Duodenal mucosa (tissue), 2 donors: ENCODE measurements at regions not wholly inside any gene's neighbourhood (a gene's known extent, or its start where the extent isn't known, plus 50 kb on each side); places are given as distances from the start of the nearest gene placed in this dataset.

Experiments
- H3K27ac ChIP-seq: one replicate; pipeline ENCODE4 v1.7.0; 2013; ENCODE audit warnings: low read depth, low read length
- H3K27me3 ChIP-seq, 2 donors: one replicate each; pipeline ENCODE4 v1.7.0; 2013; ENCODE audit warnings: low read length in 2 of 2, control low read depth in 1 of 2; ENCODE audit not compliant: insufficient read depth in 2 of 2, control insufficient read depth in 1 of 2
- H3K36me3 ChIP-seq, 2 donors: one replicate each; pipeline ENCODE4 v1.7.0; 2013; ENCODE audit warnings: low read length in 2 of 2, control low read depth in 1 of 2; ENCODE audit not compliant: insufficient read depth in 2 of 2, control insufficient read depth in 1 of 2
- H3K4me1 ChIP-seq, 2 donors: one replicate each; pipeline ENCODE4 v1.7.0; 2013; ENCODE audit warnings: low read length in 2 of 2, control low read depth in 1 of 2; ENCODE audit not compliant: insufficient read depth in 2 of 2, control insufficient read depth in 1 of 2
- H3K4me3 ChIP-seq, 2 donors: one replicate each; pipeline ENCODE4 v1.7.0; 2013; ENCODE audit warnings: low read length in 2 of 2, low read depth in 1 of 2
- H3K9ac ChIP-seq, 2 donors: one replicate each; pipeline ENCODE4 v1.7.0; 2013; ENCODE audit warnings: low read length in 2 of 2, low read depth in 1 of 2
- H3K9me3 ChIP-seq, 2 donors: one replicate each; pipeline ENCODE4 v1.7.0; 2013; ENCODE audit warnings: low read length in 2 of 2, control low read depth in 1 of 2; ENCODE audit not compliant: control insufficient read depth in 1 of 2

- no peak overlapping the region for H3K4me3 ChIP-seq
- peaks cover 4 to 19% of the 10 kb centered on the region in 2 donors for H3K4me1 ChIP-seq
- peaks cover 0 to 5% of the 10 kb centered on the region in 2 donors for H3K27me3 ChIP-seq
- H3K27ac ChIP-seq: no peak overlapping the region
- no peak overlapping the region for H3K9ac ChIP-seq
- no peaks in the 10 kb centered on the region for H3K36me3 ChIP-seq
- H3K9me3 ChIP-seq: no peaks in the 10 kb centered on the region
These were observed 60.6 kb upstream of the INPP5A start for GRCh38 chr10:132477066-132477397.

- Histone ChIP-seq H3K36me3 (no peaks in the 10 kb centered on the region), H3K27ac (no peak overlapping the region), H3K9me3 (no peaks in the 10 kb centered on the region), H3K9ac (no peak overlapping the region), H3K27me3 (peaks cover 0 to 5% of the 10 kb centered on the region in 2 donors), H3K4me1 (peaks cover 4 to 19% of the 10 kb centered on the region in 2 donors), H3K4me3 (no peak overlapping the region)
These were observed 59.9 kb upstream of the INPP5A start for GRCh38 chr10:132477398-132478340.

GRCh38 chr10:132478341-132479023 lies 59.1 kb upstream of the INPP5A start:
- H3K9ac ChIP-seq: no peak overlapping the region
- H3K27ac ChIP-seq: no peak overlapping the region
- H3K4me1 ChIP-seq: peaks cover 4 to 19% of the 10 kb centered on the region in 2 donors
- no peaks in the 10 kb centered on the region for H3K36me3 ChIP-seq
- H3K27me3 ChIP-seq: peaks cover 0 to 5% of the 10 kb centered on the region in 2 donors
- no peak overlapping the region for H3K4me3 ChIP-seq
- H3K9me3 ChIP-seq: no peaks in the 10 kb centered on the region

- Histone ChIP-seq H3K9ac (no peak overlapping the region), H3K27ac (no peak overlapping the region), H3K36me3 (no peaks in the 10 kb centered on the region), H3K9me3 (no peaks in the 10 kb centered on the region), H3K27me3 (peaks cover 0 to 5% of the 10 kb centered on the region in 2 donors), H3K4me3 (no peak overlapping the region), H3K4me1 (peaks cover 4 to 19% of the 10 kb centered on the region in 2 donors)
These were observed 58.5 kb upstream of the INPP5A start for GRCh38 chr10:132479024-132479602.

- Histone ChIP-seq H3K4me1 (peaks cover 4 to 19% of the 10 kb centered on the region in 2 donors), H3K4me3 (no peak overlapping the region), H3K9me3 (no peaks in the 10 kb centered on the region), H3K36me3 (no peaks in the 10 kb centered on the region), H3K27ac (no peak overlapping the region), H3K9ac (no peak overlapping the region), H3K27me3 (peaks cover 0 to 5% of the 10 kb centered on the region in 2 donors)
These were observed 57.9 kb upstream of the INPP5A start for GRCh38 chr10:132479603-132480221.

- H3K9ac ChIP-seq: no peak overlapping the region
- no peak overlapping the region for H3K27ac ChIP-seq
- H3K9me3 ChIP-seq: no peaks in the 10 kb centered on the region
- no peaks in the 10 kb centered on the region for H3K36me3 ChIP-seq
- H3K27me3 ChIP-seq: peaks cover 0 to 5% of the 10 kb centered on the region in 2 donors
- no peak overlapping the region for H3K4me3 ChIP-seq
- H3K4me1 ChIP-seq: peaks cover 4 to 19% of the 10 kb centered on the region in 2 donors
These were observed 57.2 kb upstream of the INPP5A start for GRCh38 chr10:132480356-132480755.

- Histone ChIP-seq H3K9me3 (no peaks in the 10 kb centered on the region), H3K4me1 (peaks cover 0 to 10% of the 10 kb centered on the region in 2 donors), H3K4me3 (no peak overlapping the region), H3K27me3 (peaks cover 0 to 5% of the 10 kb centered on the region in 2 donors), H3K9ac (no peak overlapping the region), H3K36me3 (no peaks in the 10 kb centered on the region), H3K27ac (peak overlapping the region; percentile 5)
These were observed 55.9 kb upstream of the INPP5A start for GRCh38 chr10:132481690-132482089.

- peaks cover 0 to 5% of the 10 kb centered on the region in 2 donors for H3K27me3 ChIP-seq
- no peak overlapping the region for H3K9ac ChIP-seq
- no peaks in the 10 kb centered on the region for H3K9me3 ChIP-seq
- no peaks in the 10 kb centered on the region for H3K36me3 ChIP-seq
- H3K27ac ChIP-seq: peak overlapping the region; percentile 5
- H3K4me1 ChIP-seq: peaks cover under 1 to 10% of the 10 kb centered on the region in 2 donors
- H3K4me3 ChIP-seq: no peak overlapping the region
These were observed 55.3 kb upstream of the INPP5A start for GRCh38 chr10:132482090-132482800.

GRCh38 chr10:132483394-132483793 lies 54.2 kb upstream of the INPP5A start:
- no peaks in the 10 kb centered on the region for H3K9me3 ChIP-seq
- H3K9ac ChIP-seq: no peak overlapping the region
- no peaks in the 10 kb centered on the region for H3K36me3 ChIP-seq
- no peak overlapping the region for H3K27ac ChIP-seq
- H3K4me1 ChIP-seq: peaks cover 8 to 15% of the 10 kb centered on the region in 2 donors
- peaks cover 0 to 5% of the 10 kb centered on the region in 2 donors for H3K27me3 ChIP-seq
- H3K4me3 ChIP-seq: no peak overlapping the region
